Thyroid gland (tissue), 4 donors: ENCODE measurements at regions not wholly inside any gene's neighbourhood (a gene's known extent, or its start where the extent isn't known, plus 50 kb on each side); places are given as distances from the start of the nearest gene placed in this dataset.

Experiments used
- CTCF ChIP-seq, 6 experiments: fragments of 200-600 bp in 3 of 6; fragments of 450-650 bp in 3 of 6; sonication (generic) in 3 of 6; IDR thresholded peaks; one replicate each; pipeline ENCODE4 v1.5.1; 2016 to 2019; ENCODE audit warnings: antibody characterized with exemption in 6 of 6, mild to moderate bottlenecking in 2 of 6, inconsistent platforms in 1 of 6, moderate library complexity in 1 of 6
- POLR2A ChIP-seq, 2 donors: fragments of 450-650 bp; IDR thresholded peaks; one replicate each; pipeline ENCODE4 v1.6.1; 2017; ENCODE audit warnings: antibody characterized with exemption in 2 of 2, mild to moderate bottlenecking in 2 of 2, moderate library complexity in 1 of 2

- no peak for TF ChIP-seq CTCF (IDR thresholded peaks at IDR 0.05)
- no peak for TF ChIP-seq POLR2A (IDR thresholded peaks at IDR 0.05)
Observed at GRCh38 chr2:242056026-242056425, 186.5 kb downstream of the RTP5 start.
